ENCODE measurements at regions not wholly inside any gene's neighbourhood (a gene's known extent, or its start where the extent isn't known, plus 50 kb on each side); places are given as distances from the start of the nearest gene placed in this dataset.
"Not testable (repeated sequence)": the region's sequence is repeated elsewhere in the genome, so short reads cannot be mapped to it uniquely, and the experiment has no call there.

GRCh38 chr13:87582399-87582798, 88.8 kb upstream of the SLITRK5 start:
- H3K4me1 ChIP-seq (ENCODE audit: insufficient read depth, low read length, poor library complexity, severe bottlenecking) = no peaks in the 10 kb centered on the region
- TF ChIP-seq EZH2phosphoT487 (IDR thresholded peaks at IDR 0.05; ENCODE audit: borderline replicate concordance, low read depth, low read length) (no peak), CTCF (conservative IDR thresholded peaks at IDR 0.05; ENCODE audit: low read length) (no peak)
- H3K9me3 ChIP-seq (ENCODE audit: low read length) = no peaks in the 10 kb centered on the region
- no peak overlapping the region for H3K4me3 ChIP-seq (ENCODE audit: low read depth, low read length, poor library complexity, severe bottlenecking)
- no peaks in the 10 kb centered on the region for H4K20me1 ChIP-seq (ENCODE audit: insufficient read depth, low read length)
- intact Hi-C loops (cut with micrococcal nuclease; ENCODE audit: unreplicated experiment) = no loop called here
- H3K27ac ChIP-seq (ENCODE audit: low read depth, low read length, poor library complexity, severe bottlenecking) = no peak overlapping the region
- H3K9me2 ChIP-seq (ENCODE audit: insufficient read depth, low read length) = no peaks in the 10 kb centered on the region
- no peak overlapping the region for H2AFZ ChIP-seq (ENCODE audit: low read length)
- no peak overlapping the region for H3K4me2 ChIP-seq (ENCODE audit: low read length)
- BruUV-seq (replicated peaks) = no TSS peak
- POLR2A ChIA-PET = interaction anchor here (0.7 to 1.2 kb wide), 3 partner anchors 10 to 251 kb away, joined by 3 read pairs; no protein-coding TSS in a partner anchor
- CTCF ChIA-PET (ENCODE audit: unreplicated experiment) = no interaction called here
- H3K79me2 ChIP-seq (ENCODE audit: insufficient read depth, low read depth, low read length) = no peaks in the 10 kb centered on the region
- H3K36me3 ChIP-seq (ENCODE audit: insufficient read depth, low read length) = no peaks in the 10 kb centered on the region
- no peak for DNase-seq (ENCODE audit: low spot score)

- Histone ChIP-seq H3K4me3 (ENCODE audit: low read depth, low read length, poor library complexity, severe bottlenecking) (no peak overlapping the region), H3K27ac (ENCODE audit: low read depth, low read length, poor library complexity, severe bottlenecking) (no peak overlapping the region), H3K9me2 (ENCODE audit: insufficient read depth, low read length) (no peaks in the 10 kb centered on the region), H3K36me3 (ENCODE audit: insufficient read depth, low read length) (no peaks in the 10 kb centered on the region), H4K20me1 (ENCODE audit: insufficient read depth, low read length) (no peaks in the 10 kb centered on the region), H3K4me1 (ENCODE audit: insufficient read depth, low read length, poor library complexity, severe bottlenecking) (no peaks in the 10 kb centered on the region), H3K9me3 (ENCODE audit: low read length) (no peaks in the 10 kb centered on the region), H3K79me2 (ENCODE audit: insufficient read depth, low read depth, low read length) (no peaks in the 10 kb centered on the region), H2AFZ (ENCODE audit: low read length) (no peak overlapping the region), H3K4me2 (ENCODE audit: low read length) (no peak overlapping the region)
- DNase-seq (ENCODE audit: low spot score) = no peak
- ChIA-PET CTCF (ENCODE audit: unreplicated experiment) (no interaction called here), POLR2A (interaction anchor here (0.7 to 1.0 kb wide), 2 partner anchors 26 to 32 kb away, joined by 3 to 4 read pairs; no protein-coding TSS in a partner anchor)
- intact Hi-C loops (cut with micrococcal nuclease; ENCODE audit: unreplicated experiment) = no loop called here
- TF ChIP-seq CTCF (conservative IDR thresholded peaks at IDR 0.05; ENCODE audit: low read length) (no peak), EZH2phosphoT487 (IDR thresholded peaks at IDR 0.05; ENCODE audit: borderline replicate concordance, low read depth, low read length) (no peak)
- no TSS peak for BruUV-seq (replicated peaks)
These were observed 80.7 kb upstream of the SLITRK5 start for GRCh38 chr13:87590518-87590917.

GRCh38 chr13:87604437-87604836, 66.7 kb upstream of the SLITRK5 start:
- H3K4me2 ChIP-seq (ENCODE audit: low read length); H3K4me3 ChIP-seq (ENCODE audit: low read depth, low read length, poor library complexity, severe bottlenecking); CTCF ChIA-PET (ENCODE audit: unreplicated experiment); intact Hi-C loops (cut with micrococcal nuclease; ENCODE audit: unreplicated experiment); H3K36me3 ChIP-seq (ENCODE audit: insufficient read depth, low read length); H4K20me1 ChIP-seq (ENCODE audit: insufficient read depth, low read length); BruUV-seq (replicated peaks); H3K27ac ChIP-seq (ENCODE audit: low read depth, low read length, poor library complexity, severe bottlenecking); DNase-seq (ENCODE audit: low spot score); H2AFZ ChIP-seq (ENCODE audit: low read length); H3K79me2 ChIP-seq (ENCODE audit: insufficient read depth, low read depth, low read length); H3K9me3 ChIP-seq (ENCODE audit: low read length); H3K9me2 ChIP-seq (ENCODE audit: insufficient read depth, low read length); H3K4me1 ChIP-seq (ENCODE audit: insufficient read depth, low read length, poor library complexity, severe bottlenecking): not testable (repeated sequence)
- POLR2A ChIA-PET = interaction anchor here (0.6 to 1.1 kb wide), 3 partner anchors 8 to 57 kb away, joined by 3 read pairs; no protein-coding TSS in a partner anchor
